NCI-H2196 (cell line): ENCODE measurements at regions not wholly inside any gene's neighbourhood (a gene's known extent, or its start where the extent isn't known, plus 50 kb on each side); places are given as distances from the start of the nearest gene placed in this dataset.

Experiments used
- DNase-seq: peaks from one replicate; lab custom pipeline; 2025; ENCODE audit not compliant: unreplicated experiment; lab: John Stamatoyannopoulos, UW

DNA sequence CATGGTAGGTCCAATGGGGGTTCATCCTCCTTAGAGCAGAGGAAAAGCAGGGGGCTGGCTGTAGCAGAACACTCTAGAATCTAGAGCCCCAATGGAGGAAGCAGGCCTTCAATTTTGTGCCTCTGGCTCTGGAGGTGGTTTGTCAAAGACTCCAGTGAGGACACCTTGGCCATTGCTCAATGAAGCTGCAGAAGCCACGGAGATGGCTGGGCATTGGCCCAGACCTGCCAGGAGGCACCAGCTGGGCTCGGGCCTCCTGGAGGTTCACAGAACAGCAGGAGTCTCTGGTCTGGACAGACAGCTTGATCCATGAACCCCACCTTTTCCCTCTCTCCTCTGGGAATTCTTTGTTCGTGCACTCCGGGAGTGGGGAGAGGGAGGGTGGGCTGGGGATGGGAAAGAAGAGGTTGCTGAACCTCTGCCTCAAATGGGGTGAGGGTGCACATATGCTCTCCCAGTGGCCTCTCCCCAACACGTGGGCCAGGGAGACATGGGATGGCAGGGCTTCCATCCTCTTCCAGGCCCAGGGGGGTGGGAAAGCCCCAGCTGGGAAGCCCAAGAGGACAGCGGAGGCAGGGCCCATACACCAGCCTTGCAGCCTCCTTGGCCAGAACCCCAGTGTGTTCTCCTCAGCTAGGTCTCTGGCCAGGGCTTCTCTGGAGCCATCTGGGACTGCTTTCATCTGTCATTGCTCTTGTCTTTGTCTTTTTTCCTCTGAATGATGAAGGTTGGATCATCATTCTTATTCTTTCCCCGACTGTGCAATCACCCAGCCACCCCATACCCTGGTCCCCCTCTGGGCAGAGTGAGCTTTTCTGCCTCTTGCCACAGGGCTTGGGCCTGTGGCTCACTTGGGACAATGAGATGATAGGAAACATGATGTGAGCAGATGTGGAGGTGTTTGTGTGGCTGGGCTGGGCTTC is 1019.4 kb downstream of the BRD1 start:
- DNase-seq: no peak

DNA sequence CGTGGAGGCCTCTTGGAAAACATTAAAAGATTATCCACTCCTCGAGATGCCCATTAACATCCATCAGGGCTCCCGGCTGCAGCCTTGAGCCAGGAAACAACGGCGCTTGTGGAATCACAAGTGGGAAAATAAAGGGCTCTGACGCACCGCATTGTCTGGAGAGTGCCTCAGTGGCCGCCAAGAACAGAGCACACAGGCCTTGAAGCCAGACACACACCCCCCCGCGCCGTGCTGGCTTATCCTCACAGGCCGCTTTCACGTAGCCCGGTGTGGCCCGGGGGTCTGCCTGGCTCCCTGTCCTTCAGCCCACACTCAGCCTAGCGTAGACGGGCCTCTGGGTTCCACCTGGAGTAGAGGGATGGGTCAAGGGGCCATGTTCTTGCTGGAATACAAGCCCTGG is 1020.5 kb downstream of the BRD1 start:
- no peak for DNase-seq

DNA sequence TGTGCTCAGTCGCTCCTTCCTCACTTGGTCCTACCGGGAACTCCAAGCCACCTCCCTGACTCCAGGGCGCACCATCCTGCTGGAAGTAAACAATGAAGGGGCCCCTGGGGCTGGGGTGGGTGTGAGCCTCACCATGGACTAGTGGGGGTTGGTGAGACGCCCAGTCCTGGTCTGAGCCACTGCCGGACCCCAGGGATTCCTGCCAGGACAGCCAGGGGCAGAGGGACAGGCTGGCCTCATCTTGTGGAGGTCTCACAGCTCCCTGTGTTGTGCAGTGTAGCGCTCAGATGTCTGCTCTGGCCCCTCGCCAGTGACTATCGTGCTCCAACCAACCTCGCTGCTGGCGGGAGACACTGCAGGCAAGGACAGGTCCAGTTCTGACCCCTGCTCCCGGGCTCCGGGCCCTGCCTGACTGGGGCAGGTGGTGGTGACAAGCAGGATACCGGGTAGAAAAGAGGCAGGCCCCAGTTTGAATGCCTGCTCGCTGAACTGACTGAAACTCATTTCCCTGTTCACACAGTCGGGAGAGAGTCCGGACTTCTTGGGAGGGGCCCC is 1021.4 kb downstream of the BRD1 start:
- no peak for DNase-seq

DNA sequence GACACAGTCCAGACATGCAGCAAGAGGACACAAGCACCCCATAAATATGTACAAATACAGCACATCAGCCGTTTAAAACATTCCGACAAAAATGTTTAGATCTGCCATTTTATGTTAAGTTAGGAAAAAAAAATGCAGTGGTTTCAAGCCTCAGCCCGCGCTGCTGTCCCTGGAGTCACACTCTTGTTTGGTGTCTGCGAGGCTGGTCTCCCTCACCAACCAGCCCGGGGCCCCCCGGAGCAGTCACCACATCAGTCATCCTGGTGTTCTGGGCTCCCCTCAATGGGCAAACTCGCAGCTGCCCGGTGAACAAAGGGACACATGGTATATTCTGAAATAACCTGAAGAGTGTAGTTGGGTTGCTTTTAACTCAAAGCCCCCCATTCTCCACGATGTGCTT is 1022.2 kb downstream of the BRD1 start:
- no peak for DNase-seq

GRCh38 chr22:48804811-48805301 is 1022.8 kb downstream of the BRD1 start:
- DNase-seq: no peak

- no peak for DNase-seq
Observed at GRCh38 chr22:48803948-48804810, 1023.5 kb downstream of the BRD1 start.

GRCh38 chr22:48803171-48803947 is 1024.3 kb downstream of the BRD1 start:
- DNase-seq: no peak

GRCh38 chr22:48802576-48802975 is 1025.1 kb downstream of the BRD1 start:
- DNase-seq: no peak

DNA sequence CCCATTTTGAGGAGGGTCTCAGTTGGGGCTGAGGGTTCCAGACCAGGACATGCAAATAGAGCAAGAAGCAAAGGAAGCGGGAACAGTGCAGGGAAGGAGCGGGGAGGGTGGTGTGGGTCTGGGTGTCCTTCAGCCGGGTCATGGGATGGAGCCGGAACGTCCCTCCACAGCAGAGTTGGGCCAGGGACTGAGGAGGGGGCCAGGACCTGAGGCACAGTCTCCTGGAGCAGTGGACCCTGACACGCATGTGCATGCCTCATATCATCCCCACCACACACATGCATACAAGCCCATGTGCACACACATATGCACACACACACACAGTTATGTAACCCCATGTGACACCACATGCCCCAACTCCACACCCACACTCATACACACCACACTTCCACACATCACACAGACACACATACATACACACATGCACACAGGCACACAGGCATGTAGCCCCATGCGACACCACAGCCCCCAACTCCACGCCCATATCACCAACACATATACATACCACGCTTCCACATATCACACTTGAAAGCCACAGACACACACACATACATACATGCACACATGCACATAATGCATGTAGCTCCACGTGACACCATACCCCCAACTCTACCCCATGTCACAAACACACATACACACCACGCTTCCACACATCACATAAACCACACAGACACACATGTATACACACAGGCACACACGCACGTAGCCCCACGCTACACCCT is 1026.6 kb downstream of the BRD1 start:
- DNase-seq: no peak

GRCh38 chr22:48800036-48800885 is 1027.4 kb downstream of the BRD1 start:
- no peak for DNase-seq

GRCh38 chr22:48799227-48799970 is 1028.3 kb downstream of the BRD1 start:
- no peak for DNase-seq

GRCh38 chr22:48798281-48799226 is 1029.1 kb downstream of the BRD1 start:
- DNase-seq: no peak

- DNase-seq: no peak
Observed at GRCh38 chr22:48797731-48798130, 1029.9 kb downstream of the BRD1 start.

- no peak for DNase-seq
Observed at GRCh38 chr22:48796310-48797015, 1031.2 kb downstream of the BRD1 start.

GRCh38 chr22:48795664-48796063 is 1032.0 kb downstream of the BRD1 start:
- DNase-seq: no peak

- no peak for DNase-seq
Observed at GRCh38 chr22:48794906-48795305, 1032.8 kb downstream of the BRD1 start.

DNA sequence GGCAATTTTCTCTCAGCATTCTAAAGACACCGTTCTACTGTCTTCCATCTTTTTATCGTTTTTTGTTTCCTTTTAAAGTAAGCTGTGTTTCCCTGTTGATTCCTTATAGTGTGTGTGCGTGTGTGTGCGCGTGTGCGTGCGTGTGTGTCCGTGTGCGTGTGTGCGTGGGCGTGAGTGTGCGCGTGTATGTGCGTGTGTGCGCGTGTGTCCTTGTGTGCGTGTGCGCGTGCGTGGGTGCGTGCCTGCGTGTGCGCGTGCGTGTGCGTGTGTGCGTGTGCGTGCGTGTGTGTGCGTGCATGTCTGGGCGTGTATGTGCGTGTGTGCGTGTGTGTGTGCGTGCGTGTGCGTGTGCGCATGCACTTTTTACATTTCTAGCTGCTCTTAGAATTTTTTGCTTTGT is 1033.7 kb downstream of the BRD1 start:
- DNase-seq: no peak
